ENCODE measurements at regions not wholly inside any gene's neighbourhood (a gene's known extent, or its start where the extent isn't known, plus 50 kb on each side); places are given as distances from the start of the nearest gene placed in this dataset.

DNA sequence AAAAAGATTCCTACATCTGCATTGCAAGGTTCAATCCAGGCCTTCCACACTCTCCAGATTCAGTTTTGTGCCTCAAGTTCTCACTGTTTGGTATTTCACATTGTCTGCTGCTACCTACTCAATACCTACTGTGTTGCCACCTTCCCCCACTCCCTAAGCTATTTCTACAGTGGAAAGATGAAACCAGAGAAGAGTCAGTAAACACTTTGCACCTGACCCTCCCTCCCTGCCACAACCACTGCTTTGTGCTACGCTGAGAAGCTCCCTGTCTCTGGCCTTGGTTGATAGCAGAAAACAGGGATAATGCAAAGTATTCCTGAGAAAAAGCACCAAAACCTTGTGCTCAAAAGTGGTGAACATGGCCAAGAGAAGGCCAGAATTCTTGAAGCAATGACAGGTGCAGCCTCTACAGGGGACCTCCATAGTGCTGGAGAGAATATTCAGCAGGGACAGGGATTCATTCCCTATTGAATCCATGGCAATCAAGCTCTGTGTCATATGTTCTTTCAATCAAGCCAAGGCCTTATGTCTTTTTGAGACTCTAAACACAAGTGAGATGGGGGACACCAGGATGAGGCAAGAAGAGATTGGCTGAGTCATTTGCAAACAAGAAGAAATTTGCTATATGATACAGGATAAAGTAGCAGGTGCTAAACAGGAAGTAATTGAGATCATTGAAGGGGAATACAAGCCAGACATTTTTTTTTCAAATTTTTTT is 83.5 kb upstream of the LIPC start:
- H3K4me3 ChIP-seq (ENCODE audit: low read depth, low read length): no peak overlapping the region
- DNase-seq (ENCODE audit: low read depth): no peak
- TF ChIP-seq, protein P1, sequence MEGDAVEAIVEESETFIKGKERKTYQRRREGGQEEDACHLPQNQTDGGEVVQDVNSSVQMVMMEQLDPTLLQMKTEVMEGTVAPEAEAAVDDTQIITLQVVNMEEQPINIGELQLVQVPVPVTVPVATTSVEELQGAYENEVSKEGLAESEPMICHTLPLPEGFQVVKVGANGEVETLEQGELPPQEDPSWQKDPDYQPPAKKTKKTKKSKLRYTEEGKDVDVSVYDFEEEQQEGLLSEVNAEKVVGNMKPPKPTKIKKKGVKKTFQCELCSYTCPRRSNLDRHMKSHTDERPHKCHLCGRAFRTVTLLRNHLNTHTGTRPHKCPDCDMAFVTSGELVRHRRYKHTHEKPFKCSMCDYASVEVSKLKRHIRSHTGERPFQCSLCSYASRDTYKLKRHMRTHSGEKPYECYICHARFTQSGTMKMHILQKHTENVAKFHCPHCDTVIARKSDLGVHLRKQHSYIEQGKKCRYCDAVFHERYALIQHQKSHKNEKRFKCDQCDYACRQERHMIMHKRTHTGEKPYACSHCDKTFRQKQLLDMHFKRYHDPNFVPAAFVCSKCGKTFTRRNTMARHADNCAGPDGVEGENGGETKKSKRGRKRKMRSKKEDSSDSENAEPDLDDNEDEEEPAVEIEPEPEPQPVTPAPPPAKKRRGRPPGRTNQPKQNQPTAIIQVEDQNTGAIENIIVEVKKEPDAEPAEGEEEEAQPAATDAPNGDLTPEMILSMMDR (IDR thresholded peaks at IDR 0.05; ENCODE audit: low read depth, low read length, missing control alignments): no peak
- in situ Hi-C loops (cut with HindIII; ENCODE audit: low sequenced_read_pairs): no loop called here

DNA sequence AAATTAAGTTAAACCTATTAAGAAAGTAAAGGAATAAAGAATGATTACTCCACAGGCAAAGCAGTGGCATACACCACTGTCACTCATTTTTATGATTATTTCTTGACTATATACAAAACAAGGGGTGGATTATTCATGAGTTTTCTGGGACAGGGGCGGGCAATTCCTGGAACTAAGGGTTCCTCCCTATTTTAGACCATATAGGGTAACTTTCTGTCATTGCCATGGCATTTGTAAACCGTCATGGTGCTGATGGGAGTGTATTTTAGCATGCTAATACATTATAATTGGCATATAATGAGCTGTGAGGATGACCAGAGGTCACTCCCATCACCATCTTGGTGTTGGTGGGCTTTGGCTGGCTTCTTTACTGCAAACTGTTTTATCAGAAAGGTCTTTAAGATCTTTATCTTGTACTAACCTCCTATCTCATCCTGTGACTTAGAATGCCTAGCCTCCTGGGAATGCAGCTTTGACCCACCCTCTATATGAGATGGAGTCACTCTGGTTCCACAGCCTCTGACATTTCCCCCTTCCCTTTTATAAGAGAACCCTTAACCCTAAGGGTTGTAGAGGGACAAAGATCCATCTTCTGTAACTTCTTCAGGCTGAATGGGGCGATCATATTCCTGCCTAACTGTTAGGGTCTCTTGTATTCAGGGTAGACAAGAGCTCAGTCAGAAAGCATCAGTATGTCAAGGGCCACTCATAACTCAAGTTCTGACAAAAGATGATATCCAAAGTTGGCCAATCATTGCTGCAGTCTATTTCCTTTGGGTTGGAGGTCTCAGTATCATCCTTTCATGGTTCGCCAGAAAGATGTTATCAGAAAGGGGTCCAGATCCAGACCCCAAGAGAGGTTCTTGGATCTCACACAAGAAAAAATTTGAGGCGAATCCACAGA is 79.5 kb upstream of the LIPC start:
- DNase-seq (ENCODE audit: low read depth): no peak
- H3K4me3 ChIP-seq (ENCODE audit: low read depth, low read length): no peak overlapping the region
- in situ Hi-C loops (cut with HindIII; ENCODE audit: low sequenced_read_pairs): no loop called here
- TF ChIP-seq, protein P1 (IDR thresholded peaks at IDR 0.05; ENCODE audit: low read depth, low read length, missing control alignments): no peak

DNA sequence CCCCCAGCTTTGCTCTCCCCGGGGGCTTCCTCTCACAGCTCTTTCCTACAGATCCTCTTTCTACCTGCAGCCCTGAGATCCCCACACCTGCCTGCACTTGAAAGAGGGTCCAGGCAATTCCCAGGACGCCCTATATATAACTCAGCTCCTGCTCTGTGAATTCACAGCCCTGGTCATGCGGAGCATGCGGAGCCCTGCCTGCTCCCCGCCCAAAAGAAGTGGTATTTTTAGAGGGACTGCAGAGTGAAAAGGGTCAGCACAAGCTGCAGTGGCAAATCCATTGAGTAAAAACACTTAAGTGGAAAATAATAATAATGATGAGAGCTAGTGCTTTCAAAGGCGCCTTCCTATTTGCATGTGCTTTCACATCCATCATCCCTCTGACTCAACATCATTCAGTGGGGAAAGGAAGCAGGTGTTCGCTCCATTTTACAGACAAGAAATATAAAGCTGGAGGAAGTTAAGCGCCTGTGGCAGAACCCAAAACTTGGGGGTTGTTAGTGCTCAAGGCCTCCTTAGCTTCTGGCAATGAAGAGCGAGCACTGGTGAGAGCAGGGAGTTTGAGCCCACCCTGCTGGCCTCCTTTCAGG is 76.3 kb upstream of the LIPC start:
- no peak for DNase-seq (ENCODE audit: low read depth)

DNA sequence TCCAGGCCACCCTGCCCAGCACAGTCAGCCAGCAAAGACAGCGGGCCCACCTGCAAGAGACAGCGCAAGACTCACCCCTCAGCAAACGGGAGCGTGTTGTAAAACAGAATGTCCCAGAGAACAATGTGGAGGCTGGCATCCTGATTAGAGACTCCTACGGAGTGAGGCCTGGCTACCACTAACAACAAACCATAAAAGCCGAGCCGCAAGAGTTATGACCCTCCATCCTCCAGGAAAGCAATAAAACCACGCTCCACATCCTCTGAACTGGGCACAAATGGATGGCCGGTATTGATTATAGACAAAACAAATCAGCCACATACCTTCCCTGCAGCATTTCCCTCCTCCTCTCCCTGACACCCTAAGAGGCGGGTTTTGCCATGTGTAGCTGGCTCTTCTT is 75.8 kb upstream of the LIPC start:
- H3K4me3 ChIP-seq (ENCODE audit: low read depth, low read length): no peak overlapping the region
- TF ChIP-seq, protein P1 (IDR thresholded peaks at IDR 0.05; ENCODE audit: low read depth, low read length, missing control alignments): no peak
- DNase-seq (ENCODE audit: low read depth): no peak
- in situ Hi-C loops (cut with HindIII; ENCODE audit: low sequenced_read_pairs): no loop called here

More for the DNA sequence above, 76.3 kb upstream of the LIPC start:
- in situ Hi-C loops (cut with HindIII; ENCODE audit: low sequenced_read_pairs): no loop called here
- TF ChIP-seq, protein P1 (IDR thresholded peaks at IDR 0.05; ENCODE audit: low read depth, low read length, missing control alignments): no peak
- H3K4me3 ChIP-seq (ENCODE audit: low read depth, low read length): no peak overlapping the region

DNA sequence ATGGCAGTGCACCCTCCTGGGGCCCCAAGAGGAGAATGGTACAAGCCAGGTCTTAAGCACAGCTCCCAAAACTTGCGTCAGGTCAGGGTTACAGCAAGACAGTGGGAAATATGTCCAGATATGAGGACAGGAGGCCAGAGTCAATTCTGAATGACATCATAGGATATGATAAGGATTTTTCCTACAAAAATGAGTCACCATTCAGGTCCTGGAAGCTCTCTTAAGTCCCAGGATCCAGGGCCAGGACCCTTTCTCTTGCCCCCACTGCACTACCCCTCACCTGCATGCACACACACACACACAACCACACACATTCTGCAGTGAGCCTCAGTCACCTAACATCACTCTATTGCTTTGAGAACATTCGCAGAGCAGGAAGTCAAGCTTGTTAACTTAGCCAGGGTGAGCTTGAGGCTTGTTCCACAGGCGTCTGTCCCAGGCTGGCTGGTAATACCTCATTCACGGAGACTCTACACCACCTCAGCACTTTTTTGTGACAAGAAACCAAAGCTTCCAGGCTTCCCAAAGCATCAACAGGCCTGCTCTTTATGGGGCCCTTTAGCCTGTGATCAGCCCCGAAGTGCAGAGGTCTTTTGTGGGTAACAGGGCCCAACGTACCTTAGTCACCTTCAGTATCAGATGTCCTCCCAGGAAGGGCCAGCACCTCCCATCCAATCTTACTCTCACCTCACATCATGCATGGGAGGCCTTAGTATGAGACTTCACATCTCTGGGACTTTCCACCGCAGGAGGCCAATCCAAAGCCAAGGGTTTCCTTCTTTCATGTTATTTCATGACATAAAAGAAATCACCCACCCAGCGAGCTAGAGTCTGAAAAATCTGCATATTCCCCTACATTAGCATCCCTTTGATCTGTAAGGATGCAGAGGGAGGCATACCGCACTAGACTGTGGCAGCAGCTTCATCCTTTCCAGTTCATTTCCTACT is 74.0 kb upstream of the LIPC start:
- TF ChIP-seq, protein P1 (IDR thresholded peaks at IDR 0.05; ENCODE audit: low read depth, low read length, missing control alignments): no peak
- in situ Hi-C loops (cut with HindIII; ENCODE audit: low sequenced_read_pairs): no loop called here
- no peak for DNase-seq (ENCODE audit: low read depth)
- H3K4me3 ChIP-seq (ENCODE audit: low read depth, low read length): no peak overlapping the region
